GM12878 (cell line): ENCODE measurements at regions not wholly inside any gene's neighbourhood (a gene's known extent, or its start where the extent isn't known, plus 50 kb on each side); places are given as distances from the start of the nearest gene placed in this dataset.

ENCODE experiments used
- ATAC-seq: fragments of 200-7000 bp; cut with Tn5 transposase; 3 replicates; pipeline ENCODE4 v1.9.1; 2020; ENCODE audit warnings: mild to moderate bottlenecking, moderate library complexity
- BruUV-seq: library from RNA; stranded (reverse); fragments of 400-500 nt; replicated peaks from 2 replicates; lab custom pipeline; 2021; lab: Mats Ljungman, UMichigan
- CTCF ChIA-PET: fragments of 300-600 bp; sonication (Branson Sonifier 250); formaldehyde crosslinking; extraction: SDS; loops from one replicate; lab custom pipeline; 2021; ENCODE audit warnings: inconsistent platforms; lab: Yijun Ruan, JAX
- POLR2A ChIA-PET: fragments of 350-600 bp; formaldehyde crosslinking; extraction: SDS; loops from one replicate; lab custom pipeline; 2021; ENCODE audit warnings: inconsistent platforms; lab: Charles Lee
- RAD21 ChIA-PET: fragments of 300-600 bp; sonication (Branson Sonifier 250); formaldehyde crosslinking; loops from one replicate; lab custom pipeline; 2023; ENCODE audit warnings: antibody characterized with exemption; ENCODE audit not compliant: unreplicated experiment; lab: Charles Lee
- SMC1A ChIA-PET: fragments of 300-600 bp; sonication (Branson Sonifier 250); formaldehyde crosslinking; loops from one replicate; lab custom pipeline; 2023; ENCODE audit not compliant: unreplicated experiment, uncharacterized antibody; lab: Charles Lee
- DNase-seq: peaks from one replicate; pipeline ENCODE4 v3.0.0-alpha.2; 2011; ENCODE audit warnings: low read depth, low spot score
- FAIRE-seq: peaks from 3 replicates; lab custom pipeline; 2011; peaks lifted over from hg19 to GRCh38; lab: Jason Lieb, UNC
- H2AFZ ChIP-seq: 2 replicates; pipeline ENCODE4 v1.6.0; 2011; ENCODE audit warnings: low read depth, low read length, control low read depth; ENCODE audit not compliant: control insufficient read depth
- H3K27ac ChIP-seq: 2 replicates; pipeline ENCODE4 v1.5.1; 2011; ENCODE audit warnings: control low read depth; ENCODE audit not compliant: control insufficient read depth, insufficient read depth
- H3K27me3 ChIP-seq, 2 experiments: replicated peaks in 1 of 2; 2 replicates each; pipeline versions ENCODE4 v1.6.0 to v1.6.1; 2011; ENCODE audit warnings: low read length in 1 of 2; ENCODE audit not compliant: control insufficient read depth in 2 of 2, insufficient read depth in 2 of 2
- H3K36me3 ChIP-seq, 2 experiments: 2 replicates each; pipeline ENCODE4 v1.5.1; 2011; ENCODE audit warnings: low read length in 1 of 2; ENCODE audit not compliant: control insufficient read depth in 2 of 2, insufficient read depth in 2 of 2
- H3K4me1 ChIP-seq: 2 replicates; pipeline ENCODE4 v1.6.1; 2011; ENCODE audit warnings: mild to moderate bottlenecking, low read length, moderate library complexity, mixed read lengths; ENCODE audit not compliant: control insufficient read depth, insufficient read depth
- H3K4me2 ChIP-seq: 2 replicates; pipeline ENCODE4 v1.6.0; 2011; ENCODE audit warnings: control low read depth; ENCODE audit not compliant: control insufficient read depth, insufficient read depth
- H3K4me3 ChIP-seq: fragments of 200-600 bp; sonication (generic); 2 replicates; pipeline ENCODE4 v1.5.1; 2016
- H3K79me2 ChIP-seq: 2 replicates; pipeline ENCODE4 v1.6.0; 2011; ENCODE audit warnings: low read length; ENCODE audit not compliant: control insufficient read depth, insufficient read depth
- H3K9ac ChIP-seq: 2 replicates; pipeline ENCODE4 v1.8.0; 2011; ENCODE audit warnings: low read length, control low read depth, mixed read lengths; ENCODE audit not compliant: control insufficient read depth, insufficient read depth
- H3K9me3 ChIP-seq: replicated peaks from 3 replicates; pipeline ENCODE4 v1.5.1; 2011; ENCODE audit warnings: mild to moderate bottlenecking, low read length; ENCODE audit not compliant: control insufficient read depth, insufficient read depth
- H4K20me1 ChIP-seq: 2 replicates; pipeline ENCODE4 v1.6.0; 2011; ENCODE audit not compliant: control insufficient read depth, insufficient read depth
- GABPA ChIP-seq: IDR thresholded peaks from 2 replicates; pipeline ENCODE4 v1.6.1; 2014; ENCODE audit warnings: antibody characterized with exemption, low read depth, mild to moderate bottlenecking, inconsistent platforms
- GATAD2B ChIP-seq: fragments of 450-650 bp; conservative IDR thresholded peaks from 2 replicates; pipeline ENCODE4 v1.6.1; 2017; ENCODE audit warnings: low read depth, mild to moderate bottlenecking, moderate library complexity
- JUNB ChIP-seq: IDR thresholded peaks from 2 replicates; pipeline ENCODE4 v1.6.1; 2016; ENCODE audit warnings: antibody characterized with exemption, mild to moderate bottlenecking
- MYB ChIP-seq: fragments of 150-350 bp; IDR thresholded peaks from 2 replicates; pipeline ENCODE4 v1.6.1; 2014; ENCODE audit warnings: mild to moderate bottlenecking, low read depth, low read length, borderline replicate concordance
- PKNOX1 ChIP-seq: fragments of 450-650 bp; IDR thresholded peaks from 2 replicates; pipeline ENCODE4 v1.6.1; 2016; ENCODE audit warnings: mild to moderate bottlenecking
- STAT1 ChIP-seq: fragments of 450-650 bp; conservative IDR thresholded peaks from 2 replicates; pipeline ENCODE4 v1.6.1; 2014; ENCODE audit warnings: antibody characterized with exemption, mild to moderate bottlenecking
- SUPT20H ChIP-seq: IDR thresholded peaks from 2 replicates; pipeline ENCODE4 v1.6.1; 2011; ENCODE audit warnings: low read depth, mild to moderate bottlenecking, low read length, moderate library complexity, borderline replicate concordance; ENCODE audit not compliant: control insufficient read depth
- WGBS: methylation state at CpG from one replicate; pipeline ENCODE4 v1.1.6; 2016; ENCODE audit warnings: low lambda C conversion rate; ENCODE audit not compliant: insufficient replicate concordance, insufficient coverage; ENCODE audit errors: missing lambda C conversion rate; 5-methylcytosine and 5-hydroxymethylcytosine counted together
- in situ Hi-C: fragments of 300-500 bp; cut with MboI; formaldehyde crosslinking; loops from 9 replicates; pipeline ENCODE4 v1.14.3; 2018; ENCODE audit warnings: mixed read lengths
- intact Hi-C: fragments of 100-400 bp; cut with micrococcal nuclease; formaldehyde crosslinking; loops from one replicate; pipeline ENCODE4 v1.14.2; 2022; ENCODE audit not compliant: unreplicated experiment
- TF ChIP-seq, protein P1 (sequence below): IDR thresholded peaks from 2 replicates; pipeline ENCODE4 v1.6.1; 2011; ENCODE audit warnings: low read depth, low read length, improper control_type of control experiment, borderline replicate concordance
- TF ChIP-seq, protein P2 (sequence below): fragments of 450-650 bp; IDR thresholded peaks from 2 replicates; pipeline ENCODE4 v1.6.1; 2017; ENCODE audit warnings: mild to moderate bottlenecking, moderate library complexity
- TF ChIP-seq, protein P3 (sequence below): IDR thresholded peaks from 2 replicates; pipeline ENCODE4 v1.6.1; 2011; ENCODE audit warnings: low read depth, mild to moderate bottlenecking, low read length, moderate library complexity, borderline replicate concordance; ENCODE audit errors: extremely low read depth

- DNase-seq (no peak), ATAC-seq (peak; percentile 58), FAIRE-seq (no peak)
- Histone ChIP-seq H3K27me3 (no peaks in the 10 kb centered on the region), H3K27ac (no peak overlapping the region), H3K4me3 (no peak overlapping the region), H2AFZ (no peak overlapping the region), H3K9ac (no peak overlapping the region), H3K4me2 (peak overlapping the region; percentile 48; the same call in 1 of the 2 replicates), H3K9me3 (no peaks in the 10 kb centered on the region), H3K4me1 (peaks cover 12% of the 10 kb centered on the region), H4K20me1 (no peaks in the 10 kb centered on the region), H3K79me2 (no peaks in the 10 kb centered on the region), H3K36me3 (no peaks in the 10 kb centered on the region)
- ChIA-PET RAD21 (interaction anchor here (0.8 to 2.1 kb wide), 7 partner anchors 9 to 66 kb away, joined by 3 to 8 read pairs (median 4); no protein-coding TSS in a partner anchor), CTCF (interaction anchor here (0.5 to 5.3 kb wide), 12 partner anchors 9 to 1109 kb away, joined by 3 to 42 read pairs (median 4); no protein-coding TSS in a partner anchor), SMC1A (interaction anchor here (0.8 to 1.5 kb wide), 8 partner anchors 9 to 41 kb away, joined by 3 to 9 read pairs (median 4); no protein-coding TSS in a partner anchor), POLR2A (interaction anchor here (0.7 to 1.2 kb wide), 4 partner anchors 8 to 61 kb away, joined by 3 to 4 read pairs (median 3); no protein-coding TSS in a partner anchor)
- no TSS peak for BruUV-seq
- in situ Hi-C loops (no loop called here), intact Hi-C loops (loop anchor here (10.0 kb wide), 2 partner anchors 65 to 885 kb away; no protein-coding TSS in a partner anchor)
- WGBS = 64% methylated on average over 6 of the region's 6 CpGs
- no peak for TF ChIP-seq GATAD2B
- TF ChIP-seq, protein P1, sequence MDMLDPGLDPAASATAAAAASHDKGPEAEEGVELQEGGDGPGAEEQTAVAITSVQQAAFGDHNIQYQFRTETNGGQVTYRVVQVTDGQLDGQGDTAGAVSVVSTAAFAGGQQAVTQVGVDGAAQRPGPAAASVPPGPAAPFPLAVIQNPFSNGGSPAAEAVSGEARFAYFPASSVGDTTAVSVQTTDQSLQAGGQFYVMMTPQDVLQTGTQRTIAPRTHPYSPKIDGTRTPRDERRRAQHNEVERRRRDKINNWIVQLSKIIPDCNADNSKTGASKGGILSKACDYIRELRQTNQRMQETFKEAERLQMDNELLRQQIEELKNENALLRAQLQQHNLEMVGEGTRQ = no peak
- TF ChIP-seq, protein P2, sequence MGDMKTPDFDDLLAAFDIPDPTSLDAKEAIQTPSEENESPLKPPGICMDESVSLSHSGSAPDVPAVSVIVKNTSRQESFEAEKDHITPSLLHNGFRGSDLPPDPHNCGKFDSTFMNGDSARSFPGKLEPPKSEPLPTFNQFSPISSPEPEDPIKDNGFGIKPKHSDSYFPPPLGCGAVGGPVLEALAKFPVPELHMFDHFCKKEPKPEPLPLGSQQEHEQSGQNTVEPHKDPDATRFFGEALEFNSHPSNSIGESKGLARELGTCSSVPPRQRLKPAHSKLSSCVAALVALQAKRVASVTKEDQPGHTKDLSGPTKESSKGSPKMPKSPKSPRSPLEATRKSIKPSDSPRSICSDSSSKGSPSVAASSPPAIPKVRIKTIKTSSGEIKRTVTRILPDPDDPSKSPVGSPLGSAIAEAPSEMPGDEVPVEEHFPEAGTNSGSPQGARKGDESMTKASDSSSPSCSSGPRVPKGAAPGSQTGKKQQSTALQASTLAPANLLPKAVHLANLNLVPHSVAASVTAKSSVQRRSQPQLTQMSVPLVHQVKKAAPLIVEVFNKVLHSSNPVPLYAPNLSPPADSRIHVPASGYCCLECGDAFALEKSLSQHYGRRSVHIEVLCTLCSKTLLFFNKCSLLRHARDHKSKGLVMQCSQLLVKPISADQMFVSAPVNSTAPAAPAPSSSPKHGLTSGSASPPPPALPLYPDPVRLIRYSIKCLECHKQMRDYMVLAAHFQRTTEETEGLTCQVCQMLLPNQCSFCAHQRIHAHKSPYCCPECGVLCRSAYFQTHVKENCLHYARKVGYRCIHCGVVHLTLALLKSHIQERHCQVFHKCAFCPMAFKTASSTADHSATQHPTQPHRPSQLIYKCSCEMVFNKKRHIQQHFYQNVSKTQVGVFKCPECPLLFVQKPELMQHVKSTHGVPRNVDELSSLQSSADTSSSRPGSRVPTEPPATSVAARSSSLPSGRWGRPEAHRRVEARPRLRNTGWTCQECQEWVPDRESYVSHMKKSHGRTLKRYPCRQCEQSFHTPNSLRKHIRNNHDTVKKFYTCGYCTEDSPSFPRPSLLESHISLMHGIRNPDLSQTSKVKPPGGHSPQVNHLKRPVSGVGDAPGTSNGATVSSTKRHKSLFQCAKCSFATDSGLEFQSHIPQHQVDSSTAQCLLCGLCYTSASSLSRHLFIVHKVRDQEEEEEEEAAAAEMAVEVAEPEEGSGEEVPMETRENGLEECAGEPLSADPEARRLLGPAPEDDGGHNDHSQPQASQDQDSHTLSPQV = no peak
- no peak for TF ChIP-seq GABPA
- TF ChIP-seq PKNOX1 = no peak
- TF ChIP-seq STAT1 = no peak
- no peak for TF ChIP-seq SUPT20H
- TF ChIP-seq, protein P3, sequence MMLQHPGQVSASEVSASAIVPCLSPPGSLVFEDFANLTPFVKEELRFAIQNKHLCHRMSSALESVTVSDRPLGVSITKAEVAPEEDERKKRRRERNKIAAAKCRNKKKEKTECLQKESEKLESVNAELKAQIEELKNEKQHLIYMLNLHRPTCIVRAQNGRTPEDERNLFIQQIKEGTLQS = no peak
- TF ChIP-seq JUNB = no peak
- TF ChIP-seq MYB = no peak
These were observed 87.1 kb upstream of the TOP3B start for GRCh38 chr22:22069450-22070370.
